Uterus (tissue), 2 donors: ENCODE measurements at regions not wholly inside any gene's neighbourhood (a gene's known extent, or its start where the extent isn't known, plus 50 kb on each side); places are given as distances from the start of the nearest gene placed in this dataset.

Experiments
- POLR2A ChIP-seq, 2 donors: fragments of 450-650 bp; IDR thresholded peaks; one replicate each; pipeline ENCODE4 v1.6.1; 2016; ENCODE audit warnings: antibody characterized with exemption in 2 of 2, mild to moderate bottlenecking in 1 of 2, moderate library complexity in 1 of 2
- TF ChIP-seq, protein P1 (sequence below), 4 experiments: fragments of 200-600 bp in 2 of 4; fragments of 450-650 bp in 2 of 4; sonication (generic) in 2 of 4; IDR thresholded peaks; one replicate each; pipeline ENCODE4 v1.5.1; 2016 to 2019; ENCODE audit warnings: antibody characterized with exemption in 4 of 4, mild to moderate bottlenecking in 2 of 4, moderate library complexity in 1 of 4

DNA sequence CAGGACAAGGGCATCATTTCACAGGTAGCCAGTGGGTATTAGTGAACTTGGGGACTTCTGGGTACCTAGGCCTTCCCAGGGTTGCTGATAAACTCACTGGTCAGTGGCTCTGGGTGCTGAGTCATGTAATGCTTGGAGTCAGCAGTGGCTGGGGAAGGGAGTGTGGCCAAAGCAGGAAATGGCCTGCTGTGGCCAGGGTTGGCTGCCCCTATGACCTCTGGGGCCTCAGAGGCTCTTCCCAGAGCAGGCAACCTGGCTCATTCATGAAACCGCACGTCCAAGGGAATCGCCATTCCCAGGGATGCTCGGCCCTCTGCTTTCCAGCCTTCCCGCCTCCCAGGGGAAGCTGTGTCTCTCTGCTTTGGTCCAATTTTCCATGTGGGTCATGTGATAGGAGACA is 294.9 kb downstream of the DYSF start:
- TF ChIP-seq, protein P1, sequence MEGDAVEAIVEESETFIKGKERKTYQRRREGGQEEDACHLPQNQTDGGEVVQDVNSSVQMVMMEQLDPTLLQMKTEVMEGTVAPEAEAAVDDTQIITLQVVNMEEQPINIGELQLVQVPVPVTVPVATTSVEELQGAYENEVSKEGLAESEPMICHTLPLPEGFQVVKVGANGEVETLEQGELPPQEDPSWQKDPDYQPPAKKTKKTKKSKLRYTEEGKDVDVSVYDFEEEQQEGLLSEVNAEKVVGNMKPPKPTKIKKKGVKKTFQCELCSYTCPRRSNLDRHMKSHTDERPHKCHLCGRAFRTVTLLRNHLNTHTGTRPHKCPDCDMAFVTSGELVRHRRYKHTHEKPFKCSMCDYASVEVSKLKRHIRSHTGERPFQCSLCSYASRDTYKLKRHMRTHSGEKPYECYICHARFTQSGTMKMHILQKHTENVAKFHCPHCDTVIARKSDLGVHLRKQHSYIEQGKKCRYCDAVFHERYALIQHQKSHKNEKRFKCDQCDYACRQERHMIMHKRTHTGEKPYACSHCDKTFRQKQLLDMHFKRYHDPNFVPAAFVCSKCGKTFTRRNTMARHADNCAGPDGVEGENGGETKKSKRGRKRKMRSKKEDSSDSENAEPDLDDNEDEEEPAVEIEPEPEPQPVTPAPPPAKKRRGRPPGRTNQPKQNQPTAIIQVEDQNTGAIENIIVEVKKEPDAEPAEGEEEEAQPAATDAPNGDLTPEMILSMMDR (IDR thresholded peaks at IDR 0.05): no peak
- no peak for TF ChIP-seq POLR2A (IDR thresholded peaks at IDR 0.05)
